Iris pigment epithelial cell (primary cell): ENCODE measurements at regions not wholly inside any gene's neighbourhood (a gene's known extent, or its start where the extent isn't known, plus 50 kb on each side); places are given as distances from the start of the nearest gene placed in this dataset.

ENCODE experiments used
- DNase-seq: peaks from one replicate; pipeline ENCODE4 v3.0.0-alpha.2; 2011; ENCODE audit warnings: low read depth

DNA sequence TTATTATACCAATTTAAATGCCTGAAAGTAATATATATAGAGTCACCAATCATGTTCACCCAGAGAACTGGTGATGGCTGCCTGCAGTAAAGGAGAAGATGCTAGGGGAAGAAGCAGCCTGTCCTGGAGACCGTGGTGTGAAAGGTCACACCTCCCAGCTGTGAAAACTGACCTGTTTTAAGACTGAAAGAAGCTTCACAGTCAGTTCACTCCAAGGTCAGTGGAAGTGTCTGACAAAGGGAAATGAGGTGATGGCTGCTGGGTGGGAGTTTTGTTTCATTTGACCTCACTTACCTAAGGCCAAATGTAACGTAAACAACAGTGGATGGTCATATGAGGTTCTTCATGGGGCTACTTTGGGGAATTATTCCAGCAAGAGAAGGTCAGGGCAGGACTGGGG is 352.1 kb upstream of the GATB start:
- no peak for DNase-seq

GRCh38 chr4:152112190-152112589 is 351.4 kb upstream of the GATB start:
- no peak for DNase-seq

GRCh38 chr4:152110780-152111179 is 350.0 kb upstream of the GATB start:
- DNase-seq, result no peak

DNA sequence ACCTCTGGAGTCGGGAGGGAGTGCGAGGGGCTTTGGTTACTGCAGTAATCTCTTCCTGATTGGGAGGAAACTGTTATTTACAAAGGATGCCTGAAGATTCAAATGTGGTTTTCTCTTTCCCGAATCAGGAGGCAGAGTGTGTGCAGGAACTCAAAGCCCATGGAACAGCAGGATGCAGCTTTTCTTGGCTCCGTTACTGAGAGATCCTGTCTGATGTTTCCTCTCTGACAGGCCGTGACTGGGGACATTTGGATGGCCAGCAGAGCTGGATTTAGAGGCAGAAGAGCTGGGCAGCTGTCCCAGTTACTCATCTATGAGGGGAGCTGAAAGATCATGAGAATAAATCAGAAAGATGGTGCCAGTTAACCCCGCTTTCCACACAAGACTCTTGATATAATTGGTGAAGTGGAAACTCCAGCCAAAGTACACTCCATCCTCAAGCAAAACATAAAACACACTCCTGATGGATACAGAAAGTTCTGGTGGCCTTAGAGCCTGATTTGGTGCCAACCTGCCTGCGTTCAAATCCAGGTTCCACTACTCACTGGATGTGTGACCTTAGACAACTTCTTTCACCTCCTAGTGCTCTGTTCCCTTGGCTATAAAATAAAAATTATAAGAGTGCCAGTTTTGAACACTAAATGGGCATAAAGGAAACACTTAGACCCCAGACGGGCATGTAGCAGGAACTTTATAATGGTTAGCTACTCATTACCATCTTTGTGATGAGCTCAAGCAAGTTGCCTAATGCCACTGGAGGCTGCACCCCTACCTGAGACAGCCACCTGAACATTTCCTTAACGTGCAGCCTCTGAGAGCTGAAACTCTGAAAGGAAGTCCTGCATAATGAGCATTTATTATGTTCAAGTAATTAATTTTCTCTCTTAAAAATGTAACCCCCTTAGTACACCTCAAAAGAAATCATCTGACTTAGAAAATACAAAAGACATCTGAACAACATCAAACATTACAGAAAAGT is 349.0 kb upstream of the GATB start:
- DNase-seq, result no peak

- DNase-seq, result no peak
Observed at GRCh38 chr4:152107736-152108500, 347.1 kb upstream of the GATB start.

DNA sequence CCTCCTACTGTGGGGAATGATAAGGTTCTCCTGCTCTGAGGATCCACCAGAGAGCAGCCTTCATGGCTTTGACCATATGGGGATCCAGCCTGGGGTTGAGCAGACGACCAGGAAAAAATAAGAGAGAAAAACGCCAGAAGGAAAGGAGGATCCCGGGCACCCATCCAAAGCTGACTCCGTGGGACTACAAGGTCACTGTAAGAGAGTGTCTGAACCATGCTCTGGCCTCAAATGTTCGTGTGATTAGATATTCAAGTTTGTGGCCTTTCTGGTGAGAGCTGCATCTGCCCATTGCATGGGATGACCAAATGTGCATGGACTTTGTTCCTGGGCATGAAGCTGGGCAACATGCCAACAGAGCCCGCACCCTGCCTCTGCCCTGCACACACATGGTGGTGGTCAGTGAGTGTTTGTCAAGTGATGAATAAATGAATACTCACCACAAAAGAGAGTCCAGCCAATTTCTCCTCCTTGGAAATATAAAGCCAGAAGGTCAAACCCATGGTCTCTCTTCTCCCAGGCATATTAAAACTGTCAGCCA is 346.0 kb upstream of the GATB start:
- no peak for DNase-seq

GRCh38 chr4:152106113-152106763 is 345.4 kb upstream of the GATB start:
- DNase-seq, result peak; percentile 87

- no peak for DNase-seq
Observed at GRCh38 chr4:152104901-152105357, 344.1 kb upstream of the GATB start.

GRCh38 chr4:152104356-152104755 is 343.5 kb upstream of the GATB start:
- no peak for DNase-seq

DNA sequence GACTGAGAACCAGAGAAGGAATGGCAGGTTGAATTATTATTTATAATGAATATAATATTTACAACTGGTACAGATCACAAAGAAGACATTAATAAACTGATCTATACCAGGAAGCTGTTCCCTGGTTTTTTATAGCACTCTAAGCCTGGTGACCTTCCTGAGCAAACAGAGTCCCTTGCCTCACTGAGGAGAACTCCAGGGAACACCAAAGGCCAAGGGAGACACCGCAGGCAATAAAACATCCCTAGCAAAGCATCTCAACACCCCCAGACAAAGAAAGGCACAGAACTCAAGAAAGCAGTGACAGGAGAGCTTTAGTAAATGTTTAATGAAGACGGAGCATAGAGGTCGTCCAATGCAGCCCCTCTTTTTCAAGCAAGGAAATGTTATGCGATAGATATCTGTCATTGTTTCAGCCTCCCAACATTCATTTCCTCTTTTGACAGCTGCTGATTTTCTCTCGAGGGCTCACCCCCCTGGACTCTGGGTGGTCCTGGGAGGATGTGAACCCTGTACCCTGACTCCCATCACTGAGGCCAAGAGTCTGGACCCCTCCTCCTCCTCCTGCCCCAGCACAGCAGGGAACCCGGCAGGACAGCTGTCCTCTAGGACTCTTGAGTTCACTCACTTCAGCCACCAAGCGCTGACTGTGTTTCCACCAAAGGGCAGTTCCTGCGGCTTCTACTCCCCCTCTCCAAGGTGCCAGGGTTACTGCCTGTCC is 342.5 kb upstream of the GATB start:
- no peak for DNase-seq

GRCh38 chr4:152102436-152103000 is 341.7 kb upstream of the GATB start:
- DNase-seq, result no peak

GRCh38 chr4:152101556-152102435 is 341.0 kb upstream of the GATB start:
- peak; percentile 42 for DNase-seq

DNA sequence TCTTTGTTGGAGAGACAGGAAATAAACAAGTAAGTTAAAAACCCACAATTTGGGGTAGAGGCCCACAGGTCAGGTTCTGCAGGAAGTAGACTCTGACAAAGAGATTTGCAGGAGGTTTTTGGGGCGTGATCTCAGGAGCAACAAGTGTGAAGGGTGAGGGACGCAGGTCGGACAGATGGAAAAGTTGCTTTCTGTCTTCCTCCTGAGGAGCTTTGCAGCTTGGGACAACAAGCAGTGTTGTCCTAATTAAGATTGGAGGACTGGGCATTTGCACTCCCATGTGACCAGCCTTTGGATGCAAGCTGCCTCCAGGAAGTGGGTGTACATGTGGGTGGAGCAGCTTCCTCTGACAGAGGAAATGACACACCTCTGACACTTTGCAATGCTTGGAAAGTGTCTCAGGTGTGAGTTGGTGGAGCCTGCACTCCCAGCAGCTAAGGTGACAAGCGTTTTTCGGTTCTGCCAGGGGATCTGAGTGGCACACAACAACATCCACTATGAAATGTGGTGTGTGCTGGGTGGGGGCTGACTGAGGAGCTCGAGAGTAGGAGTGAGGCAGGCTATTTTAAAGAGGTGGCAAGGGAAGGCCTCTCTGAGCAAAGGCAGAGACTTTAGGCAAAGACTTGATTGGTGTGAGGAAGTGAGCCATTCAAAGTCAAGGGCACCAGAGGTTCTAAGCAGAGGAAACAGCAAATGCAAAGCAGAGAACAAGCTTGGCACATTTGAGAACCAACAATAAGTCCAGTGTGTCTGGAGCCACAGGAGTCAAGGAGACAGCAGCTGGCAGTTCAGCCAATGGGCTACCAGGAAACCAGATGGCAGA is 339.8 kb upstream of the GATB start:
- no peak for DNase-seq

DNA sequence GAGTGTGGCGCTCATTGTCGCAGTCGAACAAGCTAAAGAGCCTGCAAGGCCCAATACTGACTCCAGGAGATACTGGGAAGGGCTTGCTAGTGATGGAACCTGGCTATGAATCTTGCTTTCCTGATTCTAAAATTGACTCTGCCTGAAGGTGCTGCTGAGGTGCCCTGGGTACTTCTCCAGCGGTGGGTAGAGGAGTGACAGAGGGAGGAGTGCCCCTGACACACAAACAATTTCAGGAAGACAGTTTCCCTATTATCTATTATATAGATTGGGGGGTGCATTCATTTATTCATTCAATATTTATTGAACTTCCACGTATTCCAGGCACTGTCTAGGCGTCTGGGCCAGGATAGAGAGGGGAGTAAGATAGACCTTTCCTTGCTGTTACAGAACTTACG is 339.2 kb upstream of the GATB start:
- no peak for DNase-seq

GRCh38 chr4:152099555-152099954 is 338.7 kb upstream of the GATB start:
- DNase-seq, result no peak

DNA sequence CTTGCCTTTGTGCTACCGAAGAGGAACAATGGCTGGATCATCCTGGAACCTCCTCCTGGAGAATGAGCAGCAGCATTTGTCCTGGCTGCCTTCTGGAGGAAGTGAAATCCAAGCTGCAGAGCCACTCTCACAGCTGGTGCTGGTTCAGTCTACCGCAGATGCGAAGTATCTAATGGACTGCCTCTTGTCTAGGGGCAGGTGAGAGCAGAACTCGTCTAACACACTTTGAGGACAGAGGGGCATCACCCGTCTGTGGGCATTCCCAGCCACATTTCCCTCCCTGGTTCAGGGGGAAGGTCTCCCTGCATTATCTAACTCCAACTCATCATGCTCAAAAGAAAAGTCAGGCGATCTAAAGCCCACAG is 338.2 kb upstream of the GATB start:
- DNase-seq, result no peak

DNA sequence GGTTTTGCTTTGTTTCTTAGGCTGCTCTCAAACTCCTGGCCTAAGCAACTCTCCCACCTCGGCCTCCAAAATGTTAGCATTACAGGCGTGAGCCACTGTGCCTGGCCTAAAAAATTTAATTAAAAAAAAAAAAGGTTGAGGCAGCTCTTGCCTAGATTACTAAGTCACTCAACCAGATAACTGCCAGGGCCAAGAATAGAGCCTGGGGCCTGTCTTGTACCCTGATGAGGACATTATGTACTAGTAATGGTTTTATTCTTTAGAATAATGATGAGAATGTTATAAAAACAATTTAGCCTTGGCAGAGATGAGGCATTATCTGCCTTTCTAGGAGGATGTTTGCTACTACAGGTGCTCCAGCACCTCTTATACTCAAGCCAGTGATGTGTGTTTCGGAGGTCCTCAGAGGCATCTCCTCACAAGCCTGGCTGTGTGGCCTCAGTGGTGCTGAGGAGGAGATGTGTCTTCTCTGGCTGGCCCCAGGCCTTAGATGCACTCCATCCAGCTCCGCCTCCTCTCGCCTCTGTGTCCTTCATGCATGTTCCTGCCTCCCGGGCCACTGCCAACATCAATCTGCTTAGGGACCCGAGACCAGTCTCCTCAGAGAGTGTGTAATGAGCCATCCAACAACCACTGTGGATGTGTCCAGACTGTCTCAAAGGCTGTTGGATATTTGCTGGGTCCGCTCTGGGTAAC is 337.7 kb upstream of the GATB start:
- DNase-seq, result no peak

DNA sequence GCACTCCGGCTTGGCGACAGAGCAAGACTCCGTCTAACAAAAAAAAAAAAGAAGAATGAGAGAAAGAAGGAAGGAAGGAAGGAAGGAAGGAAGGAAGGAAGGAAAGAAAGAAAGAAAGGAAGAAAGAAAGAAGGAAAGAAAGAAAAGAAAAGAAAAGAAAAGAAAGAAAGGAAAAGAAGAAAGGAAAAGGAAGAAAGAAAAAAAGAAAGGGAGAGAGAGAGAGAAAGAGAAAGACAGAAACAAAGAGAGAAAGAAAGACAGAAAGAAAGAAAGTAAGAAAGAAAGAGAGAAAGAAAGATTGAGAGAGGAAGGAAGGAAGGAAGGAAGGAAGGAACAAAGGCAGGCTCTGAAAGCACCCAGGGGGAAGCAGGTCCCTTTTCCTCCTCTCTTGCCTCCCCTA is 336.6 kb upstream of the GATB start:
- no peak for DNase-seq

- DNase-seq, result no peak
Observed at GRCh38 chr4:152095701-152096070, 334.9 kb upstream of the GATB start.
